Femur (tissue), 1 donor: ENCODE measurements at regions not wholly inside any gene's neighbourhood (a gene's known extent, or its start where the extent isn't known, plus 50 kb on each side); places are given as distances from the start of the nearest gene placed in this dataset.
A peak's percentile ranks its signal among the peaks of the same experiment; 100 is the strongest.
"Not testable (repeated sequence)": the region's sequence is repeated elsewhere in the genome, so short reads cannot be mapped to it uniquely, and the experiment has no call there.

Source experiments
- DNase-seq: peaks from one replicate; pipeline ENCODE4 v3.0.0-alpha.2; 2017

DNA sequence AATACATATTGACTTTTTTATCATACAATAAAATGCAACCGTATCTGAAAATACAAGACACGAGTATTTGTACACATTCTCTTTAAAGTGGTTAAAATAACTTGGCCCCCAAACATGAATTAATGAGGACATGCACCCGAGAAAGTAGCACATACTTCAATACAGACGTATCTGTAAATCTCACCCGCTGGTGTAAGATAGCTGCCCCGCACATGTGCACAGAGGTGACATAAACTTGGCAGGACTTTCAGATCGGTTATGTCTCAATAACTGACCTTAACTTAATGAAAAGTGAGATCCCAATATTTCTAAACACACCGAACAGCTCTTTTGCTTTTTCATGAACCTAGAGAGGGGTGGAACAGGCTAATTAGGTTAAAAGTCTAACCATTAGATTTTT, 91.5 kb upstream of the RPS6KA2 start:
- DNase-seq, result no peak

DNA sequence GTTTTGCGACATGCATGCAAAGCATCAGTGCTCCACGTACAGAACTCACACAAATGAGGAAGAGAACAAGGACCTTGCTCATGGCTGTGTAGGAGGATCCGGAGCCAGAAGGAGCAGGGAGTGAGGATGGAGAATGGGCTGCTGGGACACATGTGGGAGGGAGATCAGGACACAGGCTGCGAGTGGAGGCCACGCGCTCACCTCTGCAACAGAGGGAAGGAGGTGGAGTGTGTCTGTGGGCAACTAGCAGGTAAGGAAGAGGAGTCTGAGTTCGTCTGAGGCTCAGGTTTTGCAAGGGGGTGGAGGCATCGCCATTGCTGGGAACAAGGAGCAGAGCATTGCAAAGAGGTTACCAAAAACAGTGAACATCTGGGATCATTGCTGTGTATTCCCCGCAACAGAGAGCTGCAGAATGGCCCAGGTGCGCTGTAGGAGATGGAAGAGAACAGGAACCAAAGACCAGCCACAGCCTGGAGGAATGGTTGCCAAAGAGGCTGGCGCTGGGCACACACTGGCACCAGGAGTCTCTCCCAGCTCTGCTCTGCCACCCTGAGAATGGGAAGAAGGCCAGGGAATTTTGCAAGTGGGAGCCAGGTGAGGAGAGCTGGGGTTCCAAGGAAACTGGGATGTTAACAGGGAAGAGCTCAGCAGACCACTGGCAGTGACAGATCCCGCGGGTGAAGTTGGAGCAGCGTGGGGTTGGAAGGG, 90.0 kb upstream of the RPS6KA2 start:
- DNase-seq, result no peak

DNA sequence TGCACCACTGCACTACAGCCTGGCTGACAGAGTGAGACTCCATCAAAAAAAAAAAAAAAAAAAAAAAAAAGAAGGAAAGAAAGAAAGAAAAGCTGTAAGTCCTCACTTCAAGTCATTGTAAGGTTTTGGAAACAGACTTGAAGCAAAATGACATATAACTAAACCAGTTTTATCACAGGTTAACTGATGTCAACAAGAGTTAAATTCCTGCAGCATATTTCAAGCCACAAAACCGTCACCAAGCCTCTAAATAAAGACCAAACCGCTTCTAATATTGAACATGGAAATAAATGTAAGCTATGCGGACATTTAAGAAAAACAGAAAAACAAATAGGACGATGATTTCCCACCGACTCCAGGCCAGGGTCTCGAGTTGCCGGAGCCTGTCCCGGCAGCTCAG, 88.9 kb upstream of the RPS6KA2 start:
- DNase-seq, result no peak

DNA sequence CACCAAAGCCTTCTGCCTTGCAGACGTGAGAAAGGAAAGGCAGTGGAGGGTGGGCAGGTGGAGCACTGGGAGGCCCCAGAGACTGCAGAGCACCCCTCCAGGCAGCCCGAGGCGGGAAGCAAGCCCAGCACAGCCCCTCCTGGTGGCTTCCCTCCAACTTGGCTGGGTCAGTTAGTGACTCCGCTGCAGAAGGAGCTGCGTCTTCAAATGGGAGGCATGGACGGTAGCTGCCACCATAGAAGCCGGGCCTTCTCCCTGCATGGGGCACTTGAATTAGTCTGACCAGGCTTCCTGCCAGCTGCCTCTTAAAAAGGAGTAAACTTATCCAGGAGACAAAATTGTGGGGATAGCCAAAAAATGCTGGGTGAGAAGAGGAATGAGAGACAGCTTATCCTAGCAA, 88.0 kb upstream of the RPS6KA2 start:
- DNase-seq, result no peak

DNA sequence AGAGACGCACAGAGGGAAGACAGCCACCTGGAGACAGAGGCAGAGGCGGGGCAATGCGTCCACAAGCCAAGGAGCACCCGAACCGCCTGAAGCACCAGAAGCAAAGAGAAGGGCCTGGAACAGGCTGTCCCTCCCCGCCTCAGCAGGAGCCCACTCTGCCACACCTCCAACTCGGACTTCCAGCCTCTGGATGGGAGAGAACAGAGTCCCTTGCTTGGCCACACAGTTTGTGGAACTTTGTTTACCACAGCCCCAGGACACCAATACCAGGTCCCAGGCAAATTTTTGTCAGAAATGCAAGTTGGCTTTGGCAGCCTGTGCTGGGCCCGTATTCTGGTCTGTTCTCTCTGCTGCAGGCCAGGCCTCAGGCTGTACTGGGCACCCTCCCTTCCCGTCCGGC, 87.5 kb upstream of the RPS6KA2 start:
- no peak for DNase-seq

DNA sequence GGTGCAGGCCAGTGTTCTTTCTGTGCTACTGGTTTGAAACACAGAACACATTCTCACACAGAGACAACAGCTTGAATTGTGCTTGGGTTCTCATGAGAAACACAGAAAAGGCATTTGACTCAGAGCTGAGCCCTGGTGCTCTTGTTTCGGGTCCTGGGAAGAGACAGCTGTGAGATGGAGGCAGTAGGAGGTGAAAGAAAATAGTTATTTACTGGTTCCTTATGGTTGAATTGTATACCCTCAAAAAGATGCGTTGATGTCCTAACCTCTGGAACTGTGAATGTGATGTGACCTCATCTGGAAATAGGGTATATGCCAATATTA, 87.1 kb upstream of the RPS6KA2 start:
- no peak for DNase-seq

DNA sequence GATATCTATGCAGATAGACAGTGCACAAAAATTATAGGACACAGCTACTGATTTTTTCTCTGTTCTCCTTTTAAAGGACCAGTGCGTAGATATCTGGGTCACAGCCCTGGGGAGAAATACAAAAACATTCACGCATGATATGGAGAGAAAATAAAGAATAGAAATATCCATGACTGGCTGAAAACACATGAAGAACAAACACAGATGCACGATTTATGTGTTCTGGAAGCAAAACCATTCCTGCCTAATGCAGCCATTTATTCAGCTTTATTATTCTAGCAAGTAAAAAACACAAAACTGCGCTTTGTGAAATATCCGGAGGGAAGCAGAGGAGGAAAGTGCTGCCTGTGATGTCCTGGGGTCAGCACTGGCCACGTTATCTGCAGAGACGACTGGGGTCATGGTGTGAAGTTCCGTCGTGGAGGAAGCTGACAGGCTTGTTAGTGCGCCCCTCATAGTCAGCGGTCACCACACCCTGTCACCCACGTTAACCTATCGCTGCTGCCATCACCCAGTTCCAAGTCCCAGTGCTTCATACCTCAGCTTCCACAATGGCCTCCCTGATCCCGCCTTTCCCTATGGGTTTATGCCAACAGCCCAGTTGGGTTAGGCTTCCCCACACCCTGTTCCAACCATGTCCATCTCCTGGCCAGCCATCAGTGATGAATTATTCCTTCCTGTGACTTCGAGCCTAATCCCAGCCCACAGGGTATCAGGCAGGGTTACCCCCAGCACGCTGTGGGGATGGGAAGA, 86.6 kb upstream of the RPS6KA2 start:
- DNase-seq, result no peak

DNA sequence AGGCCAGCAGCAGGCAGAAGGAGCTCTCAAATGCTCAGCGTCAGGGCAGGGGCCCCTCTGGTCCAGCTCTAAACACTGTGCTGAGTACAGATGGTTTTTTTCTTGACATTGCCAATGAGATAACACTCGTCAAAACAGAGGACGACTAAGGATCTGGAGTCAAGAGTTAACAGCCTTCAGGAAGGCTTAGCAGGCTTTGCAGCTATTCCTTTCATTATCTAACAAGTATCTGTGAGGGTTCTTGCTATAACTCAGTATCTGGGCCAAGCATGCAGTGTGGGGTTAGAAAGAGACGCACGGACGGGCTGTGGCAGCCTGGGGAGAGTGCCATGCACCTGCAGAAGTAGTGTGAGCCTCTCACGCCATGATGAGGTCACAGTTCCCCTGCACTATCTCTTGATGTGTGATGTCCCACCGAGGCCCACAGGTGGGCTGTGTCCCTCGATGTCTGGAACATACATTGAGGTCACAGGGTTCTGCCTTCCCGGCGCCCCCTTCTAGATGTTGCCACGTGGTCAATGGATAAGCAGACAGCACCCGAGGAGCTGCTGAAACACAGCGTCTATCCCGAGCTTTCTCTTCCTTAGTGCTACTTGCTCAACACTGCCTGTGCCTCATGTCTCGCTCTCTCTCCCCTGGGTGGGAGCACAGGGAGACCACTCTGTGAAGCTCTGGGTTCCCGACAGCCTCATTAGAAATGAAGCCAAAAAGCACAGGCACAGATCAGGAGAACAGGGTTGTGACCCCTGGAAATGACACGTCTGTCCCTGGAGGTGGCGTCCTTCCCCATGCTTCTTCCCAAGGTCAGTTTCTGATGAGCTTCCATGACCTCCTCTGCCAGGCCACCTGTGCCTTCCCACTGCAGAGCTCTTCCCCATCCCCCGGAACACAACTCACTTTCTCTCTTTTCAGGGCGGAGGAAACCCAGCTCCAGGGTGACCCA, 85.5 kb upstream of the RPS6KA2 start:
- DNase-seq, result no peak

DNA sequence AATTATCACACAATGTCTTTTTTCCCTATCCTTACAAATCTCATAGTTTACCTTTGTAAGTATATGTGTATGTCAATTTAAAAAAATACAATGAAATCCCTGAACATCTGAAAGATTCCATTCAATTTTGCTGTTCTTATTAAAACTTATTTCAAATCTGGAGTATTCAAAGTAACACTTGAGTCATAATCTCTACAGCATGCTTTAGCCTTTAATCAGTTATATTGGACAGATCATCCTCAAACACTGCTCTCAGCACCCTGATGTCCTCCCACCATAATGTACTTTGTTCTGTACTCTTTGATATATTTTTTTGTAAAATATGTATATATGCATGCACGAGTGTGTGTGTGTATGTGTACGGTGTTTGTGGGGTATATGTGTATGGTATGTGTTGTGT, 83.0 kb upstream of the RPS6KA2 start:
- no peak for DNase-seq

DNA sequence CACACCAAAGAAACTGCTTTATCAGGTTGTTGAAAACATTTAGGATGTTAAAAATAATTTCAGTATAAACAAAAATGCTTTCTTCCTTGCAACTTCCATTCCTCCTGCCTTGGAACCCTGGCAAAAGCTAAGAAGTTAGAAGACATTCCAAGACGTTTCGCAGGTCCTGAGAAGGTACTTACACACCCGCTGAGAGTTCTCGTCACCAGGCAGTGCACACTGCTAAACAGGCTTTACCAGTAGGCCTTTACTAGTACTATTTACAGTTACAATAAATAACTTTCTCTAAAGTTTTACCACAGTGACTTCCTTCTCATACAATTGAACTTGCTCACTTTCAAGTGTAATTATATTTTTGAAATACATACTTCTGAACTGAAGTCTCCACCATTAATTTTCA, 81.4 kb upstream of the RPS6KA2 start:
- DNase-seq, result no peak

DNA sequence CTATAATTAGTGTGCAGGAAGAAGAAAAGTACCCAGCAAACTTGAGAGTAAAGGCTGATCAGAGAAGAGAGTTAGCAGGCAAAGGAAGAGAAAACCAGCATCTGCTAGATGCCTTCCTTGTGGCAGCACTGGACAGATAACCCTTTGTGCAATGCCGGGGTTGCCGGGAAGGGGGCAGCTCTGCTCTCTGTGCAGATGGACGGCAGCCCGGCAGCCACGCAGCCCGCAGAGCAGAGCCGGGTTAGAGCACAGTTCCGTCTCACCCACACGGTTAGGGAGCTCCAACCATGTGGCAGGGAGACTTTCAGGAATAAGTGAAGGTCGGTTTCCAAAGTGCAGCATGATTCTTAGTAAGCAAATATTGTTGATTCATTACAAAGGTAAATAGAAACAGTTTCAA, 80.0 kb upstream of the RPS6KA2 start:
- peak; percentile 44 for DNase-seq

DNA sequence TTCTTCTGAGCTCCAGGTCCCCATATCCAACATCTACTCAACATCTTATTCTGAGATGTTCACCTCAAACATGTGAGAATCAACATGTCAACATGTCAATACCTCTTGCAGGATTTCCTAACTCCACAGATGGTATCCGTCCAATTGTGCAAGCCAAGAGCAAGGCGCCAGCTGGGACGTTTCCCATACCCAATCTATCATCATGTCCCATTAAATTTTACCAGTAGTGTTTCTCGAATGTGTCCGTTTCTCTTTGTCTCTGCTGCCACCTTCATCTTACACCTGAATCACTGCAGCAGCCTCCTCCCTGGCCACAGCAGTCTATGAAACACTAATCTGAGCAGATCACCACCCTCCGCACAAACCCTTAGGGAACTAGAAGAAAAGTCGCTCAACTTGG, 78.0 kb upstream of the RPS6KA2 start:
- no peak for DNase-seq

DNA sequence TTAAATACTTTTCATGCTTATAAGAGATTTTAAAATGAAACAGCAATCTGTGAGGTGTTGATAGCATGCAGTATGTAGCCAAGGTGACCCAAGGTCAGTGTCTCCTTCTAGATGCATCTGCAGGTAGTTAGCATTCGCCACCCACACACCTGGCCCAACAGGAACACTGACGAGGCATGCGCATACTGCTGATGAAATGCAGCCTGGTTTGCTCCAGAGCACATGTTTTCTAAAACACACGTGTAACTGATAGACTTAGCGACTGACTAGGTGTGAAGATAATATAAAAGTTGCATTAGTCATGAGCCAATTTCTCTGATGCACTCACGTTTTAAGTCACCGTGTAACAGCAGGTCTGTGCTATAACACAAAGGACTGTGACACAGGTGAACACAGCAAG, 77.1 kb upstream of the RPS6KA2 start:
- DNase-seq, result no peak

DNA sequence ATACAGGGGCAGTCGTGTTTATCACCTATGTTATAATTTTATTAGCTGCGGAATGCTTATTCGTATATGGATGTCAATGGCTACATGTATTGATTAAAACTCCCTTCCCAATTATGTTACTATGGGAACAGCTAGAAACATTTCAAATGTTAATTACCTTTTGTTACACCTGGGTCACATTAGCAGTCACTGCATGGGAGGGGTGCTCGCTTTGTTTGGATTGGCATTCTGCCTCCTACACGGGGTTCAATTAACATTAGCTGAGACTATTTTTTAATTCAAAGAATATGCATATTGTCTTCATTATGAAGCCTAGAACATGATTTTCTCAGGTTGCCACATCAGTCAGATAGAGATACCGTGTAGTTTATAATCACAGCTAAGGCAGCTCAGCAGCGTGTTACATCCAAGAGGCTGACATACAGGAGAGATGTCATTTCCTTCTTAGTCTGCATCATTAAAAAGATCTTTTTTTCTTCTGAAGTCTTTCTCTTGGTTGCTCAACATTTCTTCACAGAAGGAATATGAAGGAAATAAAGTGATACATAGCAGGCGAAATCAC, 76.2 kb upstream of the RPS6KA2 start:
- no peak for DNase-seq

DNA sequence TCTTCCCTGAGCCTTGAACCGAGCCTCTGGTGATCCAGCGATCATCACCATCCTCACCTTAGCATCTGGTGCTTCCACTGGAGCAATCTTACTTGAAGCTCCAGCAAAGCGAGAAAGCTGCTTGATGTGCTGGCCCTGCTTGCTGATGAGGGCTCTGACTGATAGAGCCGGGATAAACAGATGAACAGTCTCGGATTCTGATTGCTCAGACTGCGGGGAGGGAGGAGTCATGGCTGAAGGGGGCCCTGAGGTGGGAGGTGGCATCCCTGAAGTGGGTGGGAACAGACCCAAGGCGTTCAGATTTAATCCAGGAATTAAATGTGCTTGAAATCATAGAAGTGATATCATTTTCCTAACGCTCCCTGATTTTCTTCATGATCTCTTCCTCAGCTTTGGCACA, 74.4 kb upstream of the RPS6KA2 start:
- not testable (repeated sequence) for DNase-seq

DNA sequence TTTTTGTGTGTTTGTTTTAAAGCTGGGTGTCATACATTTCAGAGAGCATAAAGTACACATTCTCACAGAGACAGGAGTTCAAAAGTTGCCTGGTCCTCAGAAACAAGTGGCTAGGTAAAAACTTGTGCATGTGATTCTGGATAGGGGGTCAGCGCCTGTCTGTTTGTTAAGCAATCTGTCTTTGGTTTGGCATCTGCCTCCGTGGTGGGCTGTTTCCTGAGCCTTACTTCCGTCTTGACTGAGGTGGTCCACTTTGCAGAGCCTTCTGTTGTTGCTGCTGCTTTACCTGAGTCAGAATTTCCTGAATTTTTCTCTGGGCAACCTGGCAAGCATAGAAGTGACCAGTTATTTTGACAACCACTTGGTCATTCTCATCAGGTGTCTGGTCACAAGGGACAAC, 73.8 kb upstream of the RPS6KA2 start:
- not testable (repeated sequence) for DNase-seq

DNA sequence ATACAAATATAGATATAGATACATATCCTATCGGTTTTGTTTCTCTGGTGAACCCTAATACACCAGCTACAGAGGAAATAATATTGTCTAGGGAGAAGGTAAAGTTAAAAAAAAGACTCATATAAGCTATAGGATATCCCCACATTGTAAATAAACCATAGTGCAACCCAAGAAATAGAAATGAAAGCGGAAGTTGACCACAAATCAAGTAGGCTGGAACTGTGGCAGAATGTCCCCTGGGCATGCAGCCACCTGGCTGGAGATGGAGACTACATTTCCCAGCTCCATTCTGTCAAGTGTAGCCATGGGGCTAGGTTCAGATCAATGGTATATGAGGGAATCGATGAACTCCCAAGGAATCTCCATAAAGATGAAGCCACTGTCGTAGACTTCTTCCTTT, 70.1 kb upstream of the RPS6KA2 start:
- DNase-seq, result no peak

DNA sequence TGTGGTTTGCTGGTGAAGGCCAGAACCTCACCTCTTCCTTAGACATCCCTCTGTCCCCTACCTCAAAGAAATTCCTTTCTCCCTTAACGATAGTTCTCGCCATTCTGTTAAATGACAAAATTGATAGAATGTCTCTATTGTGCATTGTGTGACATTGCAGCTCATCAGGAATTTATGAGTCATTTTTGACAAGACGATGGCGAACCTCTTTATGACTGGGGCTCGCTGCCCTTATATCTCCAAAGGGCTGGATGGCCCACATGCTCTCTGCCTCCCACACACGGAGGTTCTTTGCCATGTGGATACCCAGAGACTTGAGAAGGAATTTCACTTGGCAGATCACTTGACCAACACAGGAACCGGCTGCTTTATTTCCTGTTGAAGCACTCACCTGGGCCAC, 66.8 kb upstream of the RPS6KA2 start:
- DNase-seq, result no peak

DNA sequence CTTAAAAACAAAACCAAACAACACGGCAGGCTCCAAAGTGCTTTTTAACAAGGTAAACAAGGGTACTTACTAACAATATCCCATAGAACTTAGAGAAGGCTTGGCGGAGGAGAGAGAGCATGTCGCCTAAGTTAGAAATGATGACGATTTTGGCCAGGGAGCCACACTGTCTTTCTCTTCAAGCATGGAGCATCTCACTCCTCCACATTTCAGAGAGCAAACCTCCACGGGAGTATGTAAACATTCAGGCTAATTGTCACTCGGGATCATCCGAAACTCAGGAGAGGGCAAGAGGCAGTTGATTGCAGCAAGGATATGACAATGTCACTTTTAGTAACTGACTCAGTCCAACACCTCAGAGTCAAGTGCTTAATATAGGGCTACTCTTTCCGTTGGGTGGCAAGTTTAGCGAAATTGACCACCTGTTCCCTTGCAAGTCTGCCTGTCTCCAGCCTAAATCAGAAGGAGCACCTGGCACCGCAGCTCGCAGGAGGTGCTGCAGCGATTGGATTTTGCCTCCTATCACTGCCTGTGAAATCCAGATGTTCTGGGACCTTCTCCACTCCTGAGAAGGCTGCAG, 65.8 kb upstream of the RPS6KA2 start:
- DNase-seq, result no peak

DNA sequence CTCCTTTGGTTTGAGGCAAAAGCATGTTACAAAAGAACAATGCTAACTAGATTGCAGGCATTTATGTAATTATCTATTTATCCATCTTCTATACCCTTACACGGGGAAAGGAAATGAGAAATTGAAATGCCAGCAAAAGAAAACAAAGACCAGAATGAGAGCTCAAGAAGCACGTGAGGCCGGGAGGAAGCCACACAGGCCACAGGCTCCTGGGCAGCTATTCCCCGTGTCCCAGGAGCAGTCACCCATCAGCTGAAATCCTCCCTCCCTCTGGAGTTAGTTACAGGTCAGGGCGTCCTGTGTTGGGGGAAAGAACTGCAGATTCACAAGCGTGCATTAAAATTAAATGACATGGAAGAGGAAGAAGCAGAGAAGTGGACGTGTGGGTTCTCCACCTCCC, 64.7 kb upstream of the RPS6KA2 start:
- no peak for DNase-seq

DNA sequence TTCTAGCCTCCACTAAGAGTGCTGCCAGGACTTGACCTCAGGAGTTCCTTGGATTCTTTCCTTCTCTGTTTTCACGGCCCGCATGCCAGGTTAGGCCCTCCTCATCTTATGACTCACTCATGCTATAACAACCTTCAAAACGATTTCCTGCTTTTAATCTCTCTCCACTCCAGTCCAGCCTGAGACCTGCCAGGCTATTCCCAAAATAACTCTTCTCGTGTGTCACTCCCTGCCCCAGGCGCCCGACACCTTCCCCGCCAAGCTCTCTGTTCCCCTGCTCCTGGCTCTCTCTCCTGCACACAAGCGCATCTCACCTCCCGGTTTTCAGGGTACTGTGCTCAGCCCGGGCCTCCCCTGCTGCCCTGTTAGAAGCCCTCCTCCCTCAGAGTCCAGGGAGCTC, 64.1 kb upstream of the RPS6KA2 start:
- no peak for DNase-seq

DNA sequence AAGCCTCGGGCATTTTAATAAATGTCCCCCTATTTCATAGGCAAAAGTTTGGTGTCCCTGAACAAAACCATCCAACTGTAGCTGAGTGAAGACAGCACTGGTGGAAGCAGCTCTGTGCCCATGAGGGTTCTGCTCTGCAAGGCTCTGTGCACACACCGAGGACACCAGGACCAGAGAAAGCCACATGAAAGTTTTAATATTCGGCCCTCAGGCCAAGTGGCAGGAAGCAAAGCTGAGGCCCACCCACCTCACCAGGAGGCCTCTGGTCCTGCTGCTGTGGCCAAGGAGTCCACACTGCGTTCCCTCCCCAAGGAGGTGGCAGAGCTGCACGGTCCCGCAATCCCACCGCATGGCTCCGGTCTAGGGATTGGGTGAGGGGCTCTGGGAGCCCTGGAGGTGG, 62.6 kb upstream of the RPS6KA2 start:
- DNase-seq, result no peak

DNA sequence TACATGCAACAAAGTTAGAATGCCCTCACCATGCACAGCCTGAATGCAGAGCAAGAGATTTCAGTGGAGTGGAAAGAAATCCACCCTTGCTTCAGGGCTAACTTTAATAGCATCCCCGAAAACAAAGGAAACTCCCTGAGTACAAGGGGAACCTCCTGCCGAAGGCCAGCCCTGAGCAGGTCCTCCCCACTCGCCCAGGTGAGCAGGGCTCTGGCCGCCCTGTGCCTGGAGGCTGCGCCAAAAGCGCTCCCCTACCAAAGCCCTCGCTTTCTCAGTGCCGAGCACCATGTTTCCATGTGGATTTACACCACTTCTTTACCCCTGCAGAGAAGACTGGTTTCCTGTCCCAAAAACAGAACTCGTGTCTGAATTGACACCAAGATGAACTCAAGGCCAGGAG, 61.9 kb upstream of the RPS6KA2 start:
- no peak for DNase-seq
